HG03159 (cell line): ENCODE measurements at regions not wholly inside any gene's neighbourhood (a gene's known extent, or its start where the extent isn't known, plus 50 kb on each side); places are given as distances from the start of the nearest gene placed in this dataset.

ENCODE experiments used
- ATAC-seq: cut with Tn5 transposase; IDR thresholded peaks from one replicate; pipeline ENCODE4 v1.9.1; 2021; ENCODE audit warnings: mild to moderate bottlenecking, moderate library complexity; ENCODE audit not compliant: unreplicated experiment

DNA sequence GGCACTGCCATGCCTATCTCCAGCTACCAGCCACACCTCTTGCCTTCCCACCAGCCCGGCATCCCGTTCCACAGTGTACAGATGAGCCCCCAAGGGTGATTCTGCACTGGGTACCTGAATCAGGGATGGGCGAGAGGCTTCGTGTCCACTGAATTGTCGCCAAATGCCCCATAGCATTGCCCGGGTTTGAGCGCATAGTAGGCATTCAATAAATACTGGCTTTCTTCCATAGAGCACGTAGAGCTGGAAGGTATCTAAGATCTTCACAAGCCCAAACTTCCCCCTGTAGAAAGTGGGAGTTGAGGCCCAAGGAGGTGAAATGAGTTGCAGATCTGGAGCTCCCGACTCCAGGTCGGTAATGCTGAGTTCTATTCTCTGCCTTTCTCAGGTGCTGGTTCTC, 358.7 kb downstream of the LPIN1 start:
- ATAC-seq, result no peak

DNA sequence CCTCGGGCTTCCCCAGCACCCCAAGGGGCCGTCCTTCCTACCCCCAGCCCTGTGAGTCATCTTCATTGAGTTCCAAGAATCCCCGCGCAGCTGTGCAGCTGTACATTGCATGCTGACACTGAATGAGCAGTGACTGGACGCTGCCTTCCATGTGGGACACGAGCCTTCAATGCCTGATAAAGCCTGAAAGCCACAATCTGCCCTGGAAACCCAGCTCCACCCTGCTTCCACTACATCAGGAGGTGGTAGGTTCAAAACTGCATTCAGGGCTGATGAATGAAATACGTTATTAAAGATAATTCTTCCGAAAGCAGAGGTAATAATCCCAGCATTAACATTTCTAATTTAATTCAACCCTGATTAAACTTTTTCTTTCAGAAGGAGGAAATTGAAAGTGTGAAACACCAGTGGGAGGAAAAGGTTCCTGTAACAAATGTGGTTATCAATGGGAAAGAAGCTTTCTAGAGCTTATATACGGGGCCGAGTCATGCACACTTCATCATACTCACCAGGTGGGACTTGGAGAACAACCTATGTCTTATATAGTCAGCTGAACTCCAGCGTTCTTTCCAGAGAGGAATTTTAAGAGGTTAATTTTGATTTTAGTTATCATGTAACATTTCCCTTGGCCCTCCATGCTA, 360.1 kb downstream of the LPIN1 start:
- ATAC-seq, result no peak

- ATAC-seq, result no peak
Observed at GRCh38 chr2:12107321-12107720, 360.9 kb downstream of the LPIN1 start.

DNA sequence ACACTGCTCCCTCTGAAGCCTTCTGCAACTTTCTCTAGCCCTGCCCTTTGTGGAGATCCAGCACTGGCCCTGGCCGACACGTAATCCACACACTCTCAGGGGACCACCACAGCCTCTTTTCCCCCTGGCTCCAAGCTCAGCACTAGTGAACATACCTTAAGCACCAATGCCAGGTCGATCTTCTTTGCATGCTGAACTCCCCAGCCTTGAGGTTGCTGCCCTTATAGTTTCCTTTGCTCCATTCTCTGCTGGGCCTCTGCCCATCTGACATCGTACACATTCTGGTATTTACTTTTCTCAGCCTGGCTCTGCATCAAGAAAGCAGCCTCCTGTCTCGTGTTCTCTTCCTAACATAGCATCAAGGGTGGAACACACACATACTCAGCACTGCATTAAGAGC, 361.5 kb downstream of the LPIN1 start:
- ATAC-seq, result no peak

DNA sequence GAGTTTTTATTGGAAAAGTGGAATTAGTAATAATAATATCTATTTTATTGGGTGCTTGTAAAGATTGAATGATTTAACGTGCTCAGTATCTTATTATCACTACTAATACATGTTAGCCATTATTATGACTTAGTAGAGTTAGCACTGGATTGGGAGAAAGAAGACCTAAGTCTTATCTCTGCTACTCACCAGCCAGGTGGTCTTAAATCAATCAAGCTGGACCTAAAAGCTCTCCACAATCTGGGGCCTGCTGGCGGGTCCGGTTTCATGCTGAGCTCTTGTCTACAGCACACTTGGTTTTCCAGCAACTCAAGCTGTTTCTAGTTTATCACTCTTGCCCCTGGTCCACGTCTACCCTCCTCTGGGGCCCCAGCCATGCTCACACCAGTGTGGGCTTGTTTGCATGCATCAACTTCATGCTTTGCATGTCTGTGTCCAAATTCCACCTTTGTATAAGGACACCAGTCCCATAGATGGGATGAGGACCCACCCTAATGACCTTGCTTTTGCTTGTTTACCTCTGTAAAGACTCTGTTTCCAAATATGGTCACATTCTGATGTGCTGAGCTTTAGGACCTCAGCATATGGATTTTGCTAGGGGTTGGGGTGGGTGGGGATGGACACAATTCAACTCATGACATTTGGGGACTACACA, 363.1 kb downstream of the LPIN1 start:
- no peak for ATAC-seq

GRCh38 chr2:12110074-12110473, 363.6 kb downstream of the LPIN1 start:
- ATAC-seq, result no peak

GRCh38 chr2:12110481-12110880, 364.0 kb downstream of the LPIN1 start:
- no peak for ATAC-seq

DNA sequence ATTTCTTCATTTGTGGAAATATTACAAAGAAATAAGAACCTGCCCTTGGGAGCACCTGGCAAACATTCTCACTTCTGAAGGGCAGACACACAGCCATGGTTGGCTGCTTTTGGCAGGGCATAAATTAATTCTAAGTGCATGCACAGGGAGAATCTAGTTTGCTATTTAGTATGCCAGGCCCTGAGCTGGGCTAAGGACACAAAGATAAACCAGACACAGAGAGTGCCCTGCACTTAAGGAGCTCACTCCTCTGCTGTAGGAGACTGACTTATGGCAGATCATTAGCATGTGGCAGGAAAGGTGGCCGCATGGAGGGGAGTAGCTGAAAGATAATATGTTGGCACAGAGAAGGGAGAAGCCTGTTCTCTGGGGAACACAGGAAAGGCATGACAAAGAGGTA, 367.0 kb downstream of the LPIN1 start:
- ATAC-seq, result no peak

DNA sequence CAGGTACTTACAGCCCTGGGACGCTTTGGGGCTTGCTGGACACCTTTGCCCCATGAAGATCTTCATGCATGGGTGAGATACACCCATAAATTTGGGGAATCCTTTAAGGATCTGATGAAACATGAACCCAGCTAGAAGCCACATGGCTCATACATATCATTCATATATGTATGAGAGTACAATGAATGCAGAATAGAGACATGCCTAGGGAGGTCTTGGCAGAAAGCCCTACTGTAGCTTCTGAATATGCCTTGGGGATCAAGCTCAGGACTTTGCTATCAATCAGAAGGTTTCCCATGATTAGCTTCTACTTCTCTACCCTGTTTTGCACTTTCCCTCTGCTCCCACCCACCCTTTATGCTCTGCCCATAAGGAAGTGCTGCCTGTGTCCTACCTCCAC, 368.4 kb downstream of the LPIN1 start:
- no peak for ATAC-seq

DNA sequence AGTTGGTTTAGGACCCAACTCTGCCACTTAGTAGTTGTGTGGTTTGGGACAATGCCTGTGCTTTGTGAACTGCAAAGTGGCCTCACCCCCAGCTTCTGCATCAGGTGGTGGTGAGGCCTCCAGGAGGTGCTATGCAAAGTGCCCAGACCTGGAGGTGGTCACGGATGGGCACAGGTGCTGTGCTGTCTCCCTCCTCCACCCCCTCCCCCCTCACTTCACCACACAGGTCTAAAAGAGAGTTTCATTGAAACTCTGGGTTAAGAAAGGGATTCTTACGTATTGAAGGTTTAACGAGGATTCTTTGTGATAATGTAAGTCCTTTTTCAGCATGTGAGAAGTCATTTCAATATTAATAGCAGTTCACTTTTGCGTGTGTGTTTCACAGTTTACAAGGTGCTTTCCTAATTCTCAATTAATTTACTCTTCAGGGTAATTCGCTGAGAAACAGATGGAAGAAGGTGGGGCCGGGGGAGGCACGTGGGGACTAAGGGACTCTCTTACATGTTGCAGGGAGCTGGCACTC, 369.9 kb downstream of the LPIN1 start:
- ATAC-seq, result peak; percentile 61

DNA sequence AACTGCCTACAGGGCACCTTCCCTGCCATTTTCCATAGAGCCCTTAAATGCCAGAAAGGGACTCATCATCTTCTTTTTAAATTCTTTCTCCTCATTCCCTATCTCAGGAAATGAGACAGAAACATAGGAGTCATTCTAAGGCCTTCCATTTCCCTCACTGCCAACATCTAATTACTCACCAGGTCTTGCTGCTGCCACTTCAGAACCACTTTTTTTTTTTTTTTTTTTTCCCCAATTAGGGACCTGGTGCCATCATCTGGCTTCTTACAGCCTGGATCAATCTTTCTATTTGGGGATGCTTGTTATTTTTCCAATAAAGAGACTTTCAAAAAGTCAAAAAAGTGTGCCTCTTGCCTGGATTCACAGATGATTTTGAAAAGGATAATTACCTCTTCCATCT, 373.4 kb downstream of the LPIN1 start:
- ATAC-seq, result no peak

GRCh38 chr2:12120281-12121150, 374.1 kb downstream of the LPIN1 start:
- ATAC-seq, result no peak

DNA sequence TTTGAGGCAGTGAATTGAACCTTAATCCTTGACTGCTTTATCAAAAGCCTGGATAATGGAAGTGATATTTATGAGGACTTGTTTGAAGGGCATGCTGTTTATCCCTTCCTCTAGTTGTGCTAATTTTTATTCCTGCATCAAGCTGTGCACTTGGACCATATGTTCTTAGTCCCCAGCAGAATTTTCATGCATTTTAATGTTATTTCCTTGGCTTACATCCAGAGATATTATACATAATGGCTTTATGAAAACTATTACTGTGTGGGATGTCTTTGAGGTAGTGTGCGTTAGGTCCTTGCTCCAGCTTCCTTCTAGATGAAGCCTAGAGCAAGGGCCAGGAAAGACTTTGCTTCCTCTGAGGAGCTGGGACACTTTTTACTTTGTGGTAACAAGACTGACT, 378.4 kb downstream of the LPIN1 start:
- no peak for ATAC-seq

- ATAC-seq, result no peak
Observed at GRCh38 chr2:12126318-12126717, 379.9 kb downstream of the LPIN1 start.

GRCh38 chr2:12127638-12128037, 381.2 kb downstream of the LPIN1 start:
- ATAC-seq, result no peak

- ATAC-seq, result no peak
Observed at GRCh38 chr2:12131975-12132374, 385.5 kb downstream of the LPIN1 start.

DNA sequence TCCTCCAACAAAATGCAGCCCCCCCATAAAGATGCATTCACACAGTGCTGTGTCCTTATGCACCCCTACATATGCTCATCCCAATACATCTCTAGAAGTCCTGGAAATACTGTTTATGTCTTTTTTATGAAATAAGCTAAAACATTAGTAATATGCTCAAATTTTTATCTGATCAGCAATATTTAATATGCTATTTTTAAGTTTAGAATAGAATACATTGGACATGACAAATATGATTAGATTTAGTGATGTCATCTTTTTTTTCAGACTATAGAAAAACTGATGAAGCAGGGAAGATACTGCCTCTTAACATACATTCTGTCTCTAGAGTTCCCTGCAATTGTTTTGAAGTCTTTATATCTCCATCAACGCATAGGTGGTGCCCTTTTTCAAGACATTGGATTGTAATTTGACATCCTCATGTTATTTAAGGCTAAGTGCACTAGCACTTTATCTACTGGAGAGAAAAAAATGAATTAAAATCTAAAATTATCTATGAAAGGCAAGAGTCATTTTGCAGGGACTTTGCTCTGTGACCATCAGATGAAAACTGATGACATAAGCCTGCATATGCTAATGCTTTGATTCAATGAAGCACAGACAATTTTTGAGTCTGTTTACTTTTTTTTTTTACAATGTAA, 395.3 kb downstream of the LPIN1 start:
- ATAC-seq, result no peak

GRCh38 chr2:12151716-12152115, 405.3 kb downstream of the LPIN1 start:
- ATAC-seq, result no peak

DNA sequence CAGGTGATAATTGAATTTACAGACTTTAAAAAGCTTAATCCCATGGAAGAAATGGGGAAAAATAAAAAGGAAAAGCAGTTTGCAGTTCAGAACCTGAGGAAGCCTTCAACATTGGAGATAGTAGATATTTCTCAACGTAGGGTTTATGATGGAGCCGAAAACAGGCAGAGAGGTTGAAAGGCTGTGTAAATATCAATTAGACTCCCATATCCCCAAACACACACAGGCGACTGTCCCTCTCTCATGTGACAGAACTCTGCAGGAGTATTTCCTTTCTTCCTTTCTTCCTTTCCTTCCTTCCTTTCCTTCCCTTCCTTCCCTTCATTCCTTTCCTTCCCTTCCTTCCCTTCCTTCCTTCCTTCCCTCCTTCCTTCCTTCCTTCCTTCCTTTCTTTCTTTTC, 406.5 kb downstream of the LPIN1 start:
- ATAC-seq, result no peak

DNA sequence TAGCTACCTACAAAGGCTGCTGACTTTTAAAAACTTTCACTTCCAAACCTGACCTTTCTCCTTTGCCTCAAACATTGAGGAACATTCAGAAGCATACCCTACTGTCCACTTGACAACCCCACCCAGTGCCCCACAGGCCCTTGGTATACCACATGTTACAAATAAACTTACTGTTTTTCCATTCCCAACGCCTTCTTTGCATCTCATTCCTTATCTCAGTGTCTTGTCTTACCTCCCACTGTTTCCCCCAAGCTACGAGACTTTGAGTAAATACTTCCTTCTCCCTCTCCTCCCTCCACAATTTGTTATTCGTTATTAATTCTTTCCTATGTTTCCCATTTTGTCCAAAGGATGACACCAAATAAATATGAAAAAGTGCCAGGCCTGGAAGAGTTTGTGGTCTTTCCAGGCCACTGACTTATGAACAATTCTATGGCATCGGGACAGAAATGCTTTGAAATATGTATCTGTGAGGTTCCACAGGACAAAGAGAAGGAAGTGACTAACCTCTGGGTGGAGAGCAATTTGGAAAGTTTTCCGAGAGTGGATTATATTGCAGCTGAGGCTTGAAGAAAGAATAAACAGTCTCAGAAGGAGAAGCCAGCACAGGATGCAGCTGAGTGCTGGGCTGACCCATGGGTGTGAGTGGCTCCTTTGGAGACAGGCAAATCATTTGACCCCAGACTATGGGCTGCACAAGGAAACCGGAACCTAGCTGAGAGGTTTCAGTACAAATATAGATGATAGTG, 409.0 kb downstream of the LPIN1 start:
- no peak for ATAC-seq

- ATAC-seq, result no peak
Observed at GRCh38 chr2:12156349-12156748, 409.9 kb downstream of the LPIN1 start.
